EL (cell line): ENCODE measurements at regions not wholly inside any gene's neighbourhood (a gene's known extent, or its start where the extent isn't known, plus 50 kb on each side); places are given as distances from the start of the nearest gene placed in this dataset.
"Not testable (repeated sequence)": the region's sequence is repeated elsewhere in the genome, so short reads cannot be mapped to it uniquely, and the experiment has no call there.

Source experiments
- DNase-seq: peaks from one replicate; pipeline ENCODE4 v3.0.0-alpha.2; 2016

GRCh38 chr22:45061332-45061731 lies 51.5 kb upstream of the PHF21B start:
- no peak for DNase-seq

- DNase-seq, result peak; percentile 90
These were observed 54.8 kb upstream of the PHF21B start for GRCh38 chr22:45064313-45065278.

GRCh38 chr22:45065726-45066125 lies 55.9 kb upstream of the PHF21B start:
- DNase-seq, result no peak

GRCh38 chr22:45067731-45068130 lies 57.9 kb upstream of the PHF21B start:
- DNase-seq, result no peak

- no peak for DNase-seq
These were observed 60.1 kb upstream of the PHF21B start for GRCh38 chr22:45069925-45070324.

- DNase-seq, result no peak
These were observed 61.8 kb upstream of the PHF21B start for GRCh38 chr22:45071618-45072017.

GRCh38 chr22:45072322-45072903 lies 62.6 kb upstream of the PHF21B start:
- DNase-seq, result peak; percentile 86

- DNase-seq, result no peak
These were observed 63.3 kb upstream of the PHF21B start for GRCh38 chr22:45073064-45073463.

- DNase-seq, result no peak
These were observed 67.5 kb upstream of the PHF21B start for GRCh38 chr22:45077286-45077685.

GRCh38 chr22:45077826-45078334 lies 68.1 kb upstream of the PHF21B start:
- no peak for DNase-seq

- DNase-seq, result peak; percentile 25
These were observed 73.0 kb upstream of the PHF21B start for GRCh38 chr22:45082795-45083194.

GRCh38 chr22:45083659-45084305 lies 74.0 kb upstream of the PHF21B start:
- DNase-seq, result peak; percentile 61

GRCh38 chr22:45084400-45084920 lies 74.7 kb upstream of the PHF21B start:
- no peak for DNase-seq

- DNase-seq, result no peak
These were observed 75.9 kb upstream of the NUP50 start for GRCh38 chr22:45087802-45088201.

- no peak for DNase-seq
These were observed 75.1 kb upstream of the NUP50 start for GRCh38 chr22:45088576-45088975.

- no peak for DNase-seq
These were observed 73.2 kb upstream of the NUP50 start for GRCh38 chr22:45090497-45090910.

GRCh38 chr22:45091254-45091854 lies 72.4 kb upstream of the NUP50 start:
- DNase-seq, result no peak

- not testable (repeated sequence) for DNase-seq
These were observed 71.8 kb upstream of the NUP50 start for GRCh38 chr22:45091875-45092274.

GRCh38 chr22:45092644-45093043 lies 71.1 kb upstream of the NUP50 start:
- DNase-seq, result no peak

- no peak for DNase-seq
These were observed 70.1 kb upstream of the NUP50 start for GRCh38 chr22:45093609-45094008.

- DNase-seq, result no peak
These were observed 69.5 kb upstream of the NUP50 start for GRCh38 chr22:45094081-45094720.

- DNase-seq, result no peak
These were observed 68.9 kb upstream of the NUP50 start for GRCh38 chr22:45094825-45095224.
